H9 (cell line): ENCODE measurements at regions not wholly inside any gene's neighbourhood (a gene's known extent, or its start where the extent isn't known, plus 50 kb on each side); places are given as distances from the start of the nearest gene placed in this dataset.

Source experiments
- DNase-seq: peaks from one replicate; pipeline ENCODE4 v3.0.0-alpha.2; 2017
- H2AFZ ChIP-seq: one replicate; pipeline ENCODE4 v1.6.1; 2013; ENCODE audit warnings: mild to moderate bottlenecking, low read length, control low read depth, moderate library complexity
- H2AK5ac ChIP-seq: 2 replicates; pipeline ENCODE4 v1.6.1; 2013; ENCODE audit warnings: low read length, control low read depth, mixed read lengths; ENCODE audit not compliant: insufficient read length
- H2BK120ac ChIP-seq: one replicate; pipeline ENCODE4 v1.6.1; 2013; ENCODE audit warnings: low read depth, mild to moderate bottlenecking, low read length, control low read depth, inconsistent platforms; ENCODE audit not compliant: poor library complexity, severe bottlenecking
- H2BK12ac ChIP-seq: 2 replicates; pipeline ENCODE4 v1.6.1; 2013; ENCODE audit warnings: low read length, control low read depth, mixed read lengths, low read depth; ENCODE audit not compliant: insufficient read length
- H2BK15ac ChIP-seq: 2 replicates; pipeline ENCODE4 v1.6.1; 2013; ENCODE audit warnings: low read depth, low read length, control low read depth
- H2BK20ac ChIP-seq: one replicate; pipeline ENCODE4 v1.6.1; 2013; ENCODE audit warnings: low read depth, mild to moderate bottlenecking, low read length, control low read depth, inconsistent platforms; ENCODE audit not compliant: poor library complexity, severe bottlenecking
- H2BK5ac ChIP-seq: 2 replicates; pipeline ENCODE4 v1.6.1; 2013; ENCODE audit warnings: low read length, control low read depth, mixed read lengths; ENCODE audit not compliant: insufficient read length
- H3K14ac ChIP-seq: 2 replicates; pipeline ENCODE4 v1.6.1; 2013; ENCODE audit warnings: low read length, control low read depth; ENCODE audit not compliant: insufficient read depth
- H3K18ac ChIP-seq: 2 replicates; pipeline ENCODE4 v1.6.1; 2013; ENCODE audit warnings: low read depth, mild to moderate bottlenecking, mixed read lengths, low read length, control low read depth; ENCODE audit not compliant: insufficient read length
- H3K23ac ChIP-seq: 2 replicates; pipeline ENCODE4 v1.6.1; 2013; ENCODE audit warnings: low read length, control low read depth, mixed read lengths, low read depth; ENCODE audit not compliant: insufficient read length
- H3K23me2 ChIP-seq: 2 replicates; pipeline ENCODE4 v1.6.1; 2013; ENCODE audit warnings: low read depth, mild to moderate bottlenecking, mixed read lengths, low read length, control low read depth; ENCODE audit not compliant: insufficient read length, poor library complexity, severe bottlenecking
- H3K27ac ChIP-seq: 2 replicates; pipeline ENCODE4 v1.5.1; 2013; ENCODE audit warnings: low read length, control low read depth, mixed read lengths, low read depth; ENCODE audit not compliant: insufficient read length
- H3K27me3 ChIP-seq: 2 replicates; pipeline ENCODE4 v1.6.1; 2013; ENCODE audit warnings: low read length, control low read depth, inconsistent platforms; ENCODE audit not compliant: insufficient read depth
- H3K4ac ChIP-seq: 2 replicates; pipeline ENCODE4 v1.6.1; 2013; ENCODE audit warnings: low read depth, mild to moderate bottlenecking, control low read depth, inconsistent platforms, low read length, moderate library complexity
- H3K4me1 ChIP-seq: 2 replicates; pipeline ENCODE4 v1.6.1; 2013; ENCODE audit warnings: low read length, control low read depth, inconsistent platforms; ENCODE audit not compliant: insufficient read depth
- H3K4me2 ChIP-seq: 2 replicates; pipeline ENCODE4 v1.6.1; 2013; ENCODE audit warnings: low read length, control low read depth, mixed read lengths; ENCODE audit not compliant: insufficient read length, insufficient read depth
- H3K56ac ChIP-seq: 2 replicates; pipeline ENCODE4 v1.6.1; 2013; ENCODE audit warnings: low read depth, mild to moderate bottlenecking, mixed read lengths, low read length, control low read depth; ENCODE audit not compliant: insufficient read length
- H3K79me1 ChIP-seq: 2 replicates; pipeline ENCODE4 v1.6.1; 2013; ENCODE audit warnings: low read depth, mild to moderate bottlenecking, moderate library complexity, low read length, control low read depth, inconsistent platforms; ENCODE audit not compliant: insufficient read depth, poor library complexity, severe bottlenecking
- H3K79me2 ChIP-seq: 2 replicates; pipeline ENCODE4 v1.6.1; 2013; ENCODE audit warnings: low read length, control low read depth, inconsistent platforms; ENCODE audit not compliant: insufficient read depth
- H3K9ac ChIP-seq: 2 replicates; pipeline ENCODE4 v1.6.1; 2013; ENCODE audit warnings: low read length, control low read depth, mixed read lengths; ENCODE audit not compliant: insufficient read length; ENCODE audit errors: extremely low read depth
- H3K9me3 ChIP-seq: one replicate; pipeline ENCODE4 v1.6.1; 2013; ENCODE audit warnings: low read depth, low read length, inconsistent platforms; ENCODE audit not compliant: control insufficient read depth
- H3T11ph ChIP-seq: one replicate; pipeline ENCODE4 v1.6.1; 2013; ENCODE audit warnings: mild to moderate bottlenecking, low read length, control low read depth, inconsistent platforms
- H4K20me1 ChIP-seq: one replicate; pipeline ENCODE4 v1.6.1; 2013; ENCODE audit not compliant: control insufficient read depth, insufficient read length, insufficient read depth
- H4K5ac ChIP-seq: 2 replicates; pipeline ENCODE4 v1.6.1; 2013; ENCODE audit warnings: low read depth, mild to moderate bottlenecking, mixed read lengths, low read length, control low read depth; ENCODE audit not compliant: insufficient read length
- H4K8ac ChIP-seq: replicated peaks from 2 replicates; pipeline ENCODE4 v1.6.1; 2013; ENCODE audit warnings: low read length, control low read depth, mixed read lengths, low read depth; ENCODE audit not compliant: insufficient read length
- H4K91ac ChIP-seq: 2 replicates; pipeline ENCODE4 v1.6.1; 2013; ENCODE audit warnings: low read depth, mild to moderate bottlenecking, moderate library complexity, mixed read lengths, low read length, control low read depth; ENCODE audit not compliant: insufficient read length
- H3K27ac Mint-ChIP-seq, 3 experiments: 2 replicates in 2 of 3; 3 replicates in 1 of 3; pipeline ENCODE4 v1.8.0; 2020 to 2021; ENCODE audit warnings: mixed read lengths in 3 of 3, mild to moderate bottlenecking in 1 of 3, moderate library complexity in 1 of 3
- H3K27me3 Mint-ChIP-seq: 2 replicates; pipeline ENCODE4 v1.8.0; 2021; ENCODE audit warnings: low read depth, mild to moderate bottlenecking, moderate library complexity, mixed read lengths
- H3K36me3 Mint-ChIP-seq, 3 experiments: 2 replicates in 2 of 3; 3 replicates in 1 of 3; pipeline ENCODE4 v1.8.0; 2020 to 2021; ENCODE audit warnings: low read depth in 3 of 3, mixed read lengths in 3 of 3; ENCODE audit not compliant: insufficient read depth in 1 of 3
- H3K4me1 Mint-ChIP-seq, 2 experiments: 2 replicates each; pipeline ENCODE4 v1.8.0; 2020; ENCODE audit warnings: mixed read lengths in 2 of 2
- H3K4me3 Mint-ChIP-seq, 2 experiments: 2 replicates in 1 of 2; 3 replicates in 1 of 2; pipeline ENCODE4 v1.8.0; 2020 to 2021; ENCODE audit warnings: mild to moderate bottlenecking in 2 of 2, mixed read lengths in 2 of 2, moderate library complexity in 1 of 2
- H3K9me3 Mint-ChIP-seq, 2 experiments: 2 replicates in 1 of 2; 3 replicates in 1 of 2; pipeline ENCODE4 v1.8.0; 2020; ENCODE audit warnings: mild to moderate bottlenecking in 2 of 2, mixed read lengths in 2 of 2, moderate library complexity in 1 of 2
- CTCF ChIP-seq: fragments of 200-600 bp; sonication (generic); conservative IDR thresholded peaks from 3 replicates; pipeline ENCODE4 v1.8.0; 2021; ENCODE audit warnings: antibody characterized with exemption, mild to moderate bottlenecking
- WGBS: extraction: QIAGEN DNeasy Blood & Tissue Kit; methylation state at CpG from one replicate; pipeline ENCODE4 v1.1.7; 2013; ENCODE audit warnings: missing lambda C conversion rate, low lambda C conversion rate, mixed read lengths; ENCODE audit not compliant: insufficient read length; ENCODE audit errors: extremely low coverage; 5-methylcytosine and 5-hydroxymethylcytosine counted together

DNA sequence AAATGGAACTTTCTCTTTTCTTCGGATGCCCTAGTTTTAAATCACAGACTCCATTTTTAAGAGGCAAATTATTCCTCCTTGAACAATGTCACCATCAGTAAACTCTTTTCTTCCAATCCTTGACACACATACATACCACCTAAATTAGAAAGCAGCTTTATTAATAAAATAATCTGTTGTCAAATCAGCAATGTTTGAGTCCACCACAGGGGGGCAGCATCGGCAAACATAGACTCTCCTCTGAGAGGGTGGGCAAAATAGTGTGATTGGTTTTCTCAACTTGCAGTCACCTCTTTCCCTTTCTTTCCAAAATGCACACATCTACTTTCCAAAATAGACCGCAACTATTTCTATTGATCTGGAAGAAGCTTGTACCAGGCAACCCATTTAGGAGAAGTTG is 438.4 kb upstream of the OR4E1 start:
- Histone ChIP-seq H3K56ac (no peak overlapping the region), H4K8ac (no peak overlapping the region), H3K4me2 (no peak overlapping the region), H2AK5ac (no peak overlapping the region), H3K27me3 (no peaks in the 10 kb centered on the region), H4K5ac (no peak overlapping the region), H3K79me2 (no peaks in the 10 kb centered on the region), H3K14ac (no peak overlapping the region), H4K91ac (no peak overlapping the region), H2AFZ (no peak overlapping the region), H2BK5ac (no peak overlapping the region), H3K4ac (no peak overlapping the region), H4K20me1 (no peaks in the 10 kb centered on the region), H2BK15ac (no peak overlapping the region), H3K79me1 (no peaks in the 10 kb centered on the region), H2BK20ac (no peak overlapping the region), H2BK120ac (no peak overlapping the region), H3K27ac (no peak overlapping the region), H3K23ac (no peak overlapping the region), H2BK12ac (no peak overlapping the region), H3K4me1 (no peaks in the 10 kb centered on the region), H3K23me2 (no peaks in the 10 kb centered on the region), H3K9me3 (no peaks in the 10 kb centered on the region), H3K18ac (no peak overlapping the region), H3T11ph (no peak overlapping the region), H3K9ac (no peak overlapping the region)
- Mint-ChIP-seq H3K9me3 (no peaks in the 10 kb centered on the region), H3K27me3 (peaks cover 2% of the 10 kb centered on the region; the same call in 1 of the 2 replicates), H3K36me3 (no peaks in the 10 kb centered on the region), H3K27ac (no peak overlapping the region), H3K4me3 (no peak overlapping the region), H3K4me1 (peaks cover 0 to 4% of the 10 kb centered on the region in 2 experiments; a peak in 2 of 4 replicates)
- DNase-seq: no peak
- TF ChIP-seq CTCF: peak; percentile 80
- no CpG with 5 or more reads among the region's 3 CpGs for WGBS
